ENCODE measurements at regions not wholly inside any gene's neighbourhood (a gene's known extent, or its start where the extent isn't known, plus 50 kb on each side); places are given as distances from the start of the nearest gene placed in this dataset.

DNA sequence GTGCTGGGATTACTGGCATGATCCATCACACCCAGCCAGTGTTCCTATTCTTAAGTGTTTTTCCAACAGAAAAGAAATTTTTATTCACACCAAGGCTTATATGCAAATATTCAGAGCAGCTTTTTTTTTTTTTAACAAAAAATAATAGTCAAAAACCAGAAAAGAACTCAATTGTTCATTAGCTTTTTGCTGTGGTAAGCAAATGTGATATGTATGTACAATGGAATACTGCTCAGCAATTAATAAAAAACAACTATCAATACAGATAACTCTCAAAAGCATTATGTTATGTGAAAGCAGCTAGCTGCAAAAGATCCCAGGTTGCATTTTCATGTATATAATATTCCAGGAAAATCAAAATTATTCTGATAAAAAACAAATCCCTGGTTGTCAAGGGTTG is 132.3 kb downstream of the SLIT2 start:
- Histone ChIP-seq H2BK120ac (ENCODE audit: low read depth, low read length, poor library complexity, severe bottlenecking) (no peak overlapping the region), H3K27me3 (ENCODE audit: insufficient read depth, low read length) (no peaks in the 10 kb centered on the region), H3K9me3 (ENCODE audit: control insufficient read depth, low read depth, low read length) (no peaks in the 10 kb centered on the region), H3K4ac (ENCODE audit: low read depth, low read length) (no peak overlapping the region), H4K91ac (ENCODE audit: insufficient read length, low read depth, low read length) (no peak overlapping the region), H2BK15ac (ENCODE audit: low read depth, low read length) (no peak overlapping the region), H3K23me2 (ENCODE audit: insufficient read length, low read depth, low read length, poor library complexity, severe bottlenecking) (no peaks in the 10 kb centered on the region), H3K27ac (ENCODE audit: insufficient read length, low read depth, low read length) (no peak overlapping the region), H3K14ac (ENCODE audit: insufficient read depth, low read length) (no peak overlapping the region), H3K18ac (ENCODE audit: insufficient read length, low read depth, low read length) (no peak overlapping the region), H2BK12ac (ENCODE audit: insufficient read length, low read depth, low read length) (no peak overlapping the region), H2BK5ac (ENCODE audit: insufficient read length, low read length) (no peak overlapping the region), H3K79me1 (ENCODE audit: insufficient read depth, low read depth, low read length, poor library complexity, severe bottlenecking) (no peaks in the 10 kb centered on the region), H2AFZ (ENCODE audit: low read length) (no peak overlapping the region), H4K20me1 (ENCODE audit: control insufficient read depth, insufficient read depth, insufficient read length) (no peaks in the 10 kb centered on the region), H3K23ac (ENCODE audit: insufficient read length, low read depth, low read length) (no peak overlapping the region), H3T11ph (ENCODE audit: low read length) (no peak overlapping the region), H2BK20ac (ENCODE audit: low read depth, low read length, poor library complexity, severe bottlenecking) (no peak overlapping the region), H3K9ac (ENCODE audit: extremely low read depth, insufficient read length, low read length) (no peak overlapping the region), H3K4me1 (ENCODE audit: insufficient read depth, low read length) (no peaks in the 10 kb centered on the region; the same call in 1 of the 2 replicates), H4K5ac (ENCODE audit: insufficient read length, low read depth, low read length) (no peak overlapping the region), H2AK5ac (ENCODE audit: insufficient read length, low read length) (no peak overlapping the region), H3K56ac (ENCODE audit: insufficient read length, low read depth, low read length) (no peak overlapping the region), H4K8ac (replicated peaks; ENCODE audit: insufficient read length, low read depth, low read length) (no peak overlapping the region), H3K4me2 (ENCODE audit: insufficient read depth, insufficient read length, low read length) (no peak overlapping the region), H3K79me2 (ENCODE audit: insufficient read depth, low read length) (no peaks in the 10 kb centered on the region)
- Mint-ChIP-seq H3K4me1 (peaks cover 5 to 6% of the 10 kb centered on the region in 2 experiments; a peak in 3 of 4 replicates), H3K27ac (no peak overlapping the region), H3K27me3 (ENCODE audit: low read depth) (no peaks in the 10 kb centered on the region), H3K36me3 (ENCODE audit: insufficient read depth in 1 of 3, low read depth in 3 of 3) (no peaks in the 10 kb centered on the region), H3K9me3 (no peaks in the 10 kb centered on the region), H3K4me3 (no peak overlapping the region)
- no peak for DNase-seq
- TF ChIP-seq, protein P1, sequence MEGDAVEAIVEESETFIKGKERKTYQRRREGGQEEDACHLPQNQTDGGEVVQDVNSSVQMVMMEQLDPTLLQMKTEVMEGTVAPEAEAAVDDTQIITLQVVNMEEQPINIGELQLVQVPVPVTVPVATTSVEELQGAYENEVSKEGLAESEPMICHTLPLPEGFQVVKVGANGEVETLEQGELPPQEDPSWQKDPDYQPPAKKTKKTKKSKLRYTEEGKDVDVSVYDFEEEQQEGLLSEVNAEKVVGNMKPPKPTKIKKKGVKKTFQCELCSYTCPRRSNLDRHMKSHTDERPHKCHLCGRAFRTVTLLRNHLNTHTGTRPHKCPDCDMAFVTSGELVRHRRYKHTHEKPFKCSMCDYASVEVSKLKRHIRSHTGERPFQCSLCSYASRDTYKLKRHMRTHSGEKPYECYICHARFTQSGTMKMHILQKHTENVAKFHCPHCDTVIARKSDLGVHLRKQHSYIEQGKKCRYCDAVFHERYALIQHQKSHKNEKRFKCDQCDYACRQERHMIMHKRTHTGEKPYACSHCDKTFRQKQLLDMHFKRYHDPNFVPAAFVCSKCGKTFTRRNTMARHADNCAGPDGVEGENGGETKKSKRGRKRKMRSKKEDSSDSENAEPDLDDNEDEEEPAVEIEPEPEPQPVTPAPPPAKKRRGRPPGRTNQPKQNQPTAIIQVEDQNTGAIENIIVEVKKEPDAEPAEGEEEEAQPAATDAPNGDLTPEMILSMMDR (conservative IDR thresholded peaks at IDR 0.05), result no peak
